Hepatocyte (in vitro differentiated cells): ENCODE measurements at regions not wholly inside any gene's neighbourhood (a gene's known extent, or its start where the extent isn't known, plus 50 kb on each side); places are given as distances from the start of the nearest gene placed in this dataset.

Source experiments
- DNase-seq: peaks from one replicate; pipeline ENCODE4 v3.0.0-alpha.2; 2016; ENCODE audit warnings: low spot score
- H2AFZ ChIP-seq: fragments of 200-600 bp; sonication (generic); 2 replicates; pipeline ENCODE4 v1.6.0; 2016; ENCODE audit warnings: antibody characterized with exemption, mild to moderate bottlenecking
- H3K27ac ChIP-seq: fragments of 200-600 bp; sonication (generic); 2 replicates; pipeline ENCODE4 v1.5.1; 2016; ENCODE audit warnings: mild to moderate bottlenecking
- H3K27me3 ChIP-seq: fragments of 200-600 bp; sonication (generic); 2 replicates; pipeline ENCODE4 v1.6.1; 2016
- H3K36me3 ChIP-seq: fragments of 200-600 bp; sonication (generic); replicated peaks from 2 replicates; pipeline ENCODE4 v1.5.1; 2016; ENCODE audit warnings: low read depth; ENCODE audit not compliant: insufficient read depth
- H3K4me1 ChIP-seq: fragments of 200-600 bp; sonication (generic); 2 replicates; pipeline ENCODE4 v1.5.1; 2016; ENCODE audit warnings: mild to moderate bottlenecking, moderate library complexity; ENCODE audit not compliant: insufficient read depth
- H3K4me2 ChIP-seq: fragments of 200-600 bp; sonication (generic); 2 replicates; pipeline ENCODE4 v1.6.0; 2016
- H3K4me3 ChIP-seq: fragments of 200-600 bp; sonication (generic); 2 replicates; pipeline ENCODE4 v1.5.1; 2016; ENCODE audit warnings: mild to moderate bottlenecking
- H3K79me2 ChIP-seq: fragments of 200-600 bp; sonication (generic); 2 replicates; pipeline ENCODE4 v1.6.0; 2017; ENCODE audit warnings: mild to moderate bottlenecking
- H3K9me2 ChIP-seq: fragments of 200-600 bp; sonication (generic); replicated peaks from 2 replicates; pipeline ENCODE4 v1.6.0; 2017; ENCODE audit warnings: mild to moderate bottlenecking; ENCODE audit not compliant: insufficient read depth
- H3K9me3 ChIP-seq: fragments of 200-600 bp; sonication (generic); 2 replicates; pipeline ENCODE4 v1.5.1; 2016; ENCODE audit warnings: low read depth, mild to moderate bottlenecking
- H4K20me1 ChIP-seq: fragments of 200-600 bp; sonication (generic); 2 replicates; pipeline ENCODE4 v1.6.0; 2016; ENCODE audit warnings: mild to moderate bottlenecking; ENCODE audit not compliant: insufficient read depth, poor library complexity, severe bottlenecking
- CTCF ChIP-seq: fragments of 200-600 bp; sonication (generic); IDR thresholded peaks from 2 replicates; pipeline ENCODE4 v1.5.1; 2016; ENCODE audit warnings: antibody characterized with exemption, mild to moderate bottlenecking; ENCODE audit not compliant: poor library complexity
- EZH2 ChIP-seq: fragments of 200-600 bp; sonication (generic); IDR thresholded peaks from 2 replicates; pipeline ENCODE4 v1.6.1; 2016; ENCODE audit warnings: antibody characterized with exemption, mild to moderate bottlenecking, borderline replicate concordance
- EZH2phosphoT487 ChIP-seq: fragments of 200-600 bp; sonication (generic); IDR thresholded peaks from one replicate; pipeline ENCODE4 v1.6.1; 2018; ENCODE audit warnings: antibody characterized with exemption, mild to moderate bottlenecking, low read depth, moderate library complexity; ENCODE audit not compliant: unreplicated experiment, severe bottlenecking
- WGBS: methylation state at CpG from one replicate; pipeline ENCODE4 v1.1.6; 2016; ENCODE audit warnings: low lambda C conversion rate; ENCODE audit errors: missing lambda C conversion rate; 5-methylcytosine and 5-hydroxymethylcytosine counted together

- no peak for TF ChIP-seq EZH2
- TF ChIP-seq EZH2phosphoT487 = no peak
- no peak for TF ChIP-seq CTCF
- H3K4me3 ChIP-seq = no peak overlapping the region
- WGBS = 56% methylated on average over 5 of the region's 5 CpGs
- no peak overlapping the region for H3K27ac ChIP-seq
- H4K20me1 ChIP-seq = no peaks in the 10 kb centered on the region
- peaks cover 7% of the 10 kb centered on the region for H3K4me1 ChIP-seq
- H3K27me3 ChIP-seq = no peaks in the 10 kb centered on the region
- H3K79me2 ChIP-seq = no peaks in the 10 kb centered on the region
- H3K4me2 ChIP-seq = no peak overlapping the region
- DNase-seq = no peak
- H3K9me2 ChIP-seq = no peaks in the 10 kb centered on the region
- H3K36me3 ChIP-seq = no peaks in the 10 kb centered on the region
- H3K9me3 ChIP-seq = no peaks in the 10 kb centered on the region
- no peak overlapping the region for H2AFZ ChIP-seq
These were observed 117.1 kb downstream of the NUDT12 start for GRCh38 chr5:103445426-103446035.

DNA sequence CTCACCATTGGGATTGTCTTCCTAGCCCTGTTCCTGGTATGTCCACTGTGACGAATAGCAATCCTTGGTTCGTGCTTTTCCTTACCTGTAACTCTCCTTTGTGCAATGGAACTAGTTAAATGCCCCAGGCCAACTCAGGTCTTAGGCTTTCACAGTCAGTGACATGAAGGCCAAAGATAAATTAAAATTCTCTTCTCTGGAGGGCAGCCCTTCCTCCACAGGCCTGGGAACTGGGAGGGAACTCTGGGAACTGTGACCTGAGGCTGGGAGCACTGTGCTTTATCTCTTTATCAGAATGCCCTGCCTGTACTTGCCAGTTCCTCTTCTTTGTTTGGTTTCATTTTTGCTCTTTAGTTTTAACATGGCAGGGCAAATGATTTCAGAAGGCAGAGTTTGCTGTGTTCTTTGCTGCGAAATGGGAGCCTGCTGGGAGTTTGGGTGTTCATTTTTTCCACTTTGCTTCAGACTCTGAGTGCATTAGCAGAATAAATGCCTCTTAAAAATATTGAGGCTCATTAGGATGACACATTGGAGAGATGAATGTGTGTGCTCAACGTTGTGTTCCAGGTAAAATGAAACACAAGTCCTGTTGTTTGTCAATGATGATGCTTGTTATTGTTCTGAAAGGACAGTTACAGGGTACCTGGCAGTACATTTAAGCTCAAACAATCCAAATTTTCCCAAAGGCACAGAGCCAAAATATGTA lies 118.1 kb downstream of the NUDT12 start:
- no peaks in the 10 kb centered on the region for H3K79me2 ChIP-seq
- DNase-seq = peak; percentile 20
- peak overlapping the region; percentile 8 for H2AFZ ChIP-seq
- peaks cover 7% of the 10 kb centered on the region for H3K4me1 ChIP-seq
- no peaks in the 10 kb centered on the region for H3K9me2 ChIP-seq
- H3K4me2 ChIP-seq = peak overlapping the region; percentile 21
- WGBS = 60% methylated on average over 4 of the region's 4 CpGs
- H3K27me3 ChIP-seq = no peaks in the 10 kb centered on the region
- H3K27ac ChIP-seq = peak overlapping the region; percentile 20
- no peaks in the 10 kb centered on the region for H3K36me3 ChIP-seq
- peaks cover 4% of the 10 kb centered on the region for H3K9me3 ChIP-seq
- no peak overlapping the region for H3K4me3 ChIP-seq
- TF ChIP-seq CTCF = no peak
- no peak for TF ChIP-seq EZH2
- no peak for TF ChIP-seq EZH2phosphoT487
- no peaks in the 10 kb centered on the region for H4K20me1 ChIP-seq

- no peak for DNase-seq
- no peaks in the 10 kb centered on the region for H3K27me3 ChIP-seq
- no peaks in the 10 kb centered on the region for H3K9me2 ChIP-seq
- H3K9me3 ChIP-seq = peaks cover 4% of the 10 kb centered on the region
- no peak overlapping the region for H3K27ac ChIP-seq
- H3K4me1 ChIP-seq = peaks cover 7% of the 10 kb centered on the region
- TF ChIP-seq CTCF = no peak
- no peak for TF ChIP-seq EZH2phosphoT487
- TF ChIP-seq EZH2 = no peak
- H3K36me3 ChIP-seq = no peaks in the 10 kb centered on the region
- H3K4me2 ChIP-seq = no peak overlapping the region
- H2AFZ ChIP-seq = no peak overlapping the region
- no peak overlapping the region for H3K4me3 ChIP-seq
- H4K20me1 ChIP-seq = no peaks in the 10 kb centered on the region
- WGBS = 86% methylated on average over 5 of the region's 5 CpGs
- no peaks in the 10 kb centered on the region for H3K79me2 ChIP-seq
These were observed 119.8 kb downstream of the NUDT12 start for GRCh38 chr5:103442750-103443149.
